Muscle of leg (tissue), 3 donors: ENCODE measurements at regions not wholly inside any gene's neighbourhood (a gene's known extent, or its start where the extent isn't known, plus 50 kb on each side); places are given as distances from the start of the nearest gene placed in this dataset.
"Not testable (repeated sequence)": the region's sequence is repeated elsewhere in the genome, so short reads cannot be mapped to it uniquely, and the experiment has no call there.

Experiments
- DNase-seq: peaks from one replicate; pipeline ENCODE4 v3.0.0; 2013
- H3K27ac ChIP-seq: one replicate; pipeline ENCODE4 v1.5.1; 2013; ENCODE audit warnings: mild to moderate bottlenecking, low read length, control low read depth
- H3K27me3 ChIP-seq: one replicate; pipeline ENCODE4 v1.6.1; 2013; ENCODE audit warnings: low read length; ENCODE audit not compliant: control insufficient read depth, insufficient read depth
- H3K36me3 ChIP-seq: one replicate; pipeline ENCODE4 v1.6.1; 2013; ENCODE audit warnings: low read length; ENCODE audit not compliant: control insufficient read depth, insufficient read depth
- H3K4me1 ChIP-seq: one replicate; pipeline ENCODE4 v1.6.1; 2013; ENCODE audit warnings: low read length; ENCODE audit not compliant: control insufficient read depth, insufficient read depth
- H3K4me3 ChIP-seq: one replicate; pipeline ENCODE4 v1.5.1; 2013; ENCODE audit warnings: low read length, control low read depth
- H3K9me3 ChIP-seq: replicated peaks from 2 replicates; pipeline ENCODE4 v1.6.1; 2013; ENCODE audit warnings: low read depth, low read length; ENCODE audit not compliant: control insufficient read depth
- WGBS: methylation state at CpG from one replicate; pipeline ENCODE4 v1.1.5; 2013; ENCODE audit warnings: missing lambda C conversion rate; ENCODE audit not compliant: insufficient coverage; 5-methylcytosine and 5-hydroxymethylcytosine counted together

GRCh38 chr10:45111509-45111908 is 110.8 kb downstream of the ZNF22 start:
- H3K4me3 ChIP-seq: no peak overlapping the region
- no peak overlapping the region for H3K27ac ChIP-seq
- no peaks in the 10 kb centered on the region for H3K9me3 ChIP-seq
- DNase-seq: no peak
- 96% methylated on average over 2 of the region's 5 CpGs for WGBS
- no peaks in the 10 kb centered on the region for H3K4me1 ChIP-seq
- H3K27me3 ChIP-seq: no peaks in the 10 kb centered on the region
- no peaks in the 10 kb centered on the region for H3K36me3 ChIP-seq

GRCh38 chr10:45117940-45118339 is 117.2 kb downstream of the ZNF22 start:
- no CpG with 5 or more reads among the region's 2 CpGs for WGBS
- DNase-seq, H3K27ac ChIP-seq, H3K36me3 ChIP-seq, H3K4me1 ChIP-seq, H3K4me3 ChIP-seq, H3K9me3 ChIP-seq, H3K27me3 ChIP-seq: not testable (repeated sequence)

GRCh38 chr10:45118929-45119328 is 118.2 kb downstream of the ZNF22 start:
- H3K9me3 ChIP-seq: no peaks in the 10 kb centered on the region
- H3K27ac ChIP-seq: no peak overlapping the region
- no CpG with 5 or more reads among the region's 3 CpGs for WGBS
- DNase-seq: no peak
- H3K27me3 ChIP-seq: peaks cover 2% of the 10 kb centered on the region
- H3K36me3 ChIP-seq: no peaks in the 10 kb centered on the region
- H3K4me1 ChIP-seq: no peaks in the 10 kb centered on the region
- H3K4me3 ChIP-seq: no peak overlapping the region

GRCh38 chr10:45122180-45122860 is 121.6 kb downstream of the ZNF22 start:
- not testable (repeated sequence) for H3K27me3 ChIP-seq, H3K36me3 ChIP-seq, H3K9me3 ChIP-seq, H3K27ac ChIP-seq, H3K4me1 ChIP-seq, DNase-seq, H3K4me3 ChIP-seq
- no CpG with 5 or more reads among the region's 7 CpGs for WGBS

- H3K27me3 ChIP-seq: no peaks in the 10 kb centered on the region
- H3K27ac ChIP-seq: no peak overlapping the region
- no peaks in the 10 kb centered on the region for H3K4me1 ChIP-seq
- no peak overlapping the region for H3K4me3 ChIP-seq
- H3K9me3 ChIP-seq: no peaks in the 10 kb centered on the region
- H3K36me3 ChIP-seq: no peaks in the 10 kb centered on the region
- 82% methylated on average over 5 of the region's 12 CpGs for WGBS
- DNase-seq: no peak
Measured at GRCh38 chr10:45135443-45136198, 134.9 kb downstream of the ZNF22 start.

- peak; percentile 8 for DNase-seq
- Histone ChIP-seq H3K27ac (no peak overlapping the region), H3K4me1 (no peaks in the 10 kb centered on the region), H3K9me3 (no peaks in the 10 kb centered on the region), H3K4me3 (no peak overlapping the region), H3K36me3 (no peaks in the 10 kb centered on the region), H3K27me3 (no peaks in the 10 kb centered on the region)
- no CpG with 5 or more reads among the region's 8 CpGs for WGBS
Measured at GRCh38 chr10:45136256-45136655, 135.5 kb downstream of the ZNF22 start.

- no peak overlapping the region for H3K27ac ChIP-seq
- no peak overlapping the region for H3K4me3 ChIP-seq
- no peaks in the 10 kb centered on the region for H3K9me3 ChIP-seq
- no peaks in the 10 kb centered on the region for H3K27me3 ChIP-seq
- H3K36me3 ChIP-seq: no peaks in the 10 kb centered on the region
- no CpG with 5 or more reads among the region's 3 CpGs for WGBS
- no peaks in the 10 kb centered on the region for H3K4me1 ChIP-seq
- peak; percentile 8 for DNase-seq
Measured at GRCh38 chr10:45144326-45145070, 143.8 kb downstream of the ZNF22 start.

- H3K27me3 ChIP-seq, DNase-seq, H3K9me3 ChIP-seq, H3K36me3 ChIP-seq, H3K4me3 ChIP-seq, H3K27ac ChIP-seq, H3K4me1 ChIP-seq: not testable (repeated sequence)
- no CpG with 5 or more reads among the region's 1 CpG for WGBS
Measured at GRCh38 chr10:45145143-45145542, 144.4 kb downstream of the ZNF22 start.

GRCh38 chr10:45147000-45147399 is 146.3 kb downstream of the ZNF22 start:
- Histone ChIP-seq H3K27me3 (no peaks in the 10 kb centered on the region), H3K36me3 (no peaks in the 10 kb centered on the region), H3K27ac (no peak overlapping the region), H3K9me3 (no peaks in the 10 kb centered on the region), H3K4me3 (no peak overlapping the region), H3K4me1 (no peaks in the 10 kb centered on the region)
- WGBS: 45% methylated on average over 2 of the region's 3 CpGs
- DNase-seq: no peak

GRCh38 chr10:45150997-45151396 is 150.3 kb downstream of the ZNF22 start:
- no peak for DNase-seq
- no peaks in the 10 kb centered on the region for H3K36me3 ChIP-seq
- no peak overlapping the region for H3K27ac ChIP-seq
- H3K4me3 ChIP-seq: no peak overlapping the region
- no peaks in the 10 kb centered on the region for H3K9me3 ChIP-seq
- 77% methylated on average over 7 of the region's 9 CpGs for WGBS
- H3K27me3 ChIP-seq: no peaks in the 10 kb centered on the region
- no peaks in the 10 kb centered on the region for H3K4me1 ChIP-seq
